Right lobe of liver (tissue), 6 donors: ENCODE measurements at regions not wholly inside any gene's neighbourhood (a gene's known extent, or its start where the extent isn't known, plus 50 kb on each side); places are given as distances from the start of the nearest gene placed in this dataset.

Experiments used
- ATAC-seq, 4 donors: fragments of 200-7000 bp; cut with Tn5 transposase; one replicate each; pipeline ENCODE4 v1.9.1; 2020; ENCODE audit warnings: mild to moderate bottlenecking in 4 of 4, moderate library complexity in 4 of 4
- DNase-seq, 3 donors: peaks; one replicate each; pipeline ENCODE4 v3.0.0-alpha.2; 2020
- H3K27ac ChIP-seq, 3 donors: fragments of 200-600 bp; one replicate each; pipeline ENCODE4 v1.8.0; 2022
- H3K27me3 ChIP-seq, 2 donors: fragments of 200-600 bp; one replicate each; pipeline ENCODE4 v1.8.0; 2022
- H3K36me3 ChIP-seq, 4 donors: fragments of 200-600 bp; sonication (generic) in 1 of 4; one replicate each; pipeline versions ENCODE4 v1.5.1 to v1.8.0; 2017 to 2022; ENCODE audit warnings: control low read depth in 1 of 4
- H3K4me1 ChIP-seq, 4 donors: fragments of 200-600 bp; sonication (generic) in 1 of 4; one replicate each; pipeline versions ENCODE4 v1.5.1 to v1.8.0; 2017 to 2022; ENCODE audit warnings: control low read depth in 1 of 4
- H3K4me3 ChIP-seq, 3 donors: fragments of 200-600 bp; one replicate each; pipeline ENCODE4 v1.8.0; 2022
- H3K9me3 ChIP-seq, 4 donors: fragments of 200-600 bp; sonication (generic) in 1 of 4; one replicate each; pipeline versions ENCODE4 v1.5.1 to v1.8.0; 2017 to 2022; ENCODE audit warnings: control low read depth in 1 of 4
- CTCF ChIP-seq, 4 donors: fragments of 200-600 bp in 3 of 4; fragments of 450-650 bp in 1 of 4; IDR thresholded peaks; one replicate each; pipeline versions ENCODE4 v1.5.1 to v1.8.0; 2016 to 2022; ENCODE audit warnings: antibody characterized with exemption in 4 of 4, mild to moderate bottlenecking in 2 of 4
- POLR2A ChIP-seq: fragments of 450-650 bp; IDR thresholded peaks from one replicate; pipeline ENCODE4 v1.6.1; 2017; ENCODE audit warnings: antibody characterized with exemption, mild to moderate bottlenecking
- WGBS: methylation state at CpG from one replicate; pipeline ENCODE4 v1.1.6; 2018; ENCODE audit warnings: low coverage, low lambda C conversion rate; ENCODE audit not compliant: insufficient coverage; ENCODE audit errors: missing lambda C conversion rate; 5-methylcytosine and 5-hydroxymethylcytosine counted together
- intact Hi-C, 2 donors: fragments of 100-400 bp; cut with DNase I; formaldehyde crosslinking; loops; one replicate each; pipeline versions ENCODE4 v1.11.2 to v1.14.1; 2022
- donor health status: DM: no; HTN: yes; CAD: no.
- donor health status: DM: no; HTN: no; CAD: no.
- donor health status: DM: no; HTN: no; CAD: no.
- donor health status: DM: no; HTN: yes; CAD: no.
- donor health status: DM: no; HTN: yes; CAD: no.

DNA sequence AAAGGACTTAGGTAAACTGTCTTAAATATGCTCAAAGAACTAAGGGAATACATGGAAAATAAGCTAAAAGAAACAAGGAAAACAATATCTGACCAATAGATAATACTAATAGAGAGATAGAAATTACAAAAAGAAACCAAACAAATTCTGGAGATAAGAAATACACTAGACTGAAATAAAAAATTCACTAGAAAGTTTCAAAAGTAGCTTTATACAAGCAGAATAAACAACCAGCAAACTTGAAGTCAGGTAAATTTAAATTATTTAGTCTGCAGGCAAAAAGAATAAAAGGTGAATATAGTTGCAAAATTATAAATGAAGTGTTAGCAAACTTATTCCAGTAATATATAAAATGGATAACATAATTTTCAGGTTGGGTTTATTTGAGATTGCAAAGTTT lies 760.9 kb upstream of the INTU start:
- no peak for DNase-seq
- Histone ChIP-seq H3K27me3 (no peaks in the 10 kb centered on the region), H3K4me3 (no peak overlapping the region), H3K27ac (no peak overlapping the region), H3K4me1 (no peaks in the 10 kb centered on the region), H3K9me3 (no peaks in the 10 kb centered on the region), H3K36me3 (no peaks in the 10 kb centered on the region)
- TF ChIP-seq POLR2A = no peak
- intact Hi-C loops = no loop called here
- no peak for ATAC-seq

GRCh38 chr4:126874533-126874932 lies 758.2 kb upstream of the INTU start:
- TF ChIP-seq CTCF (IDR thresholded peaks at IDR 0.05) = no peak
- TF ChIP-seq POLR2A = no peak
- no CpG with 5 or more reads among the region's 19 CpGs for WGBS
- peak in 1 of 3 donors; percentile 42 for DNase-seq
- H3K27ac ChIP-seq = no peak overlapping the region
- no peaks in the 10 kb centered on the region for H3K4me1 ChIP-seq
- no peak for ATAC-seq
- intact Hi-C loops = no loop called here
- no peaks in the 10 kb centered on the region for H3K9me3 ChIP-seq
- H3K27me3 ChIP-seq = no peaks in the 10 kb centered on the region
- H3K4me3 ChIP-seq = no peak overlapping the region
- H3K36me3 ChIP-seq = no peaks in the 10 kb centered on the region

- TF ChIP-seq POLR2A (no peak), CTCF (IDR thresholded peaks at IDR 0.05) (no peak)
- Histone ChIP-seq H3K9me3 (no peaks in the 10 kb centered on the region), H3K36me3 (no peaks in the 10 kb centered on the region), H3K4me3 (no peak overlapping the region), H3K4me1 (no peaks in the 10 kb centered on the region), H3K27ac (no peak overlapping the region), H3K27me3 (no peaks in the 10 kb centered on the region)
- intact Hi-C loops = no loop called here
- ATAC-seq = no peak
- DNase-seq = no peak
Measured at GRCh38 chr4:126888968-126889367, 743.8 kb upstream of the INTU start.

DNA sequence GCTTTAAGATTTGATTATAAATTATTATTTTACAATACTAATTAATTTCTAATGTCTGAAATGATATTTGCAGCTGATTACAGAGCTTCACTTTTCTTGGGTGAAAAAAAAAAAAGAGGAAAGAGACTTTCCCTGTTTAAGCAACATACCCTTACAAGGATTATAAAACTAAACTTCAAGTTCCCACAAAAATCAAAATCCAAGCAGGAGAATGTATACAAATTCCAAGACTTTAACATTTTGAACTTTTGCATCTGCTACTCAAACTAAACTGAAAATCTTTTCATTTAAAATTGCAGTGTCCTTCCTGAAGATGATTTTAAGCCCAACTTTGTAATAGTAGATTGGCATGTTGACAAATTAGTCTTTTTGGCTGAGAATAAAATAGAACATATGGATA lies 742.4 kb upstream of the INTU start:
- intact Hi-C loops = no loop called here
- no peaks in the 10 kb centered on the region for H3K36me3 ChIP-seq
- no peak for ATAC-seq

GRCh38 chr4:126890994-126891393 lies 741.8 kb upstream of the INTU start:
- H3K27me3 ChIP-seq = no peaks in the 10 kb centered on the region
- 16% methylated on average over 3 of the region's 3 CpGs for WGBS
- H3K4me3 ChIP-seq = no peak overlapping the region
- intact Hi-C loops = no loop called here
- H3K9me3 ChIP-seq = no peaks in the 10 kb centered on the region
- H3K27ac ChIP-seq = no peak overlapping the region
- no peak for TF ChIP-seq POLR2A
- no peak for TF ChIP-seq CTCF (IDR thresholded peaks at IDR 0.05)
- H3K36me3 ChIP-seq = no peaks in the 10 kb centered on the region
- no peaks in the 10 kb centered on the region for H3K4me1 ChIP-seq
- no peak for ATAC-seq
- DNase-seq = no peak

More for the DNA sequence above, 742.4 kb upstream of the INTU start:
- Histone ChIP-seq H3K9me3 (no peaks in the 10 kb centered on the region), H3K27me3 (no peaks in the 10 kb centered on the region), H3K27ac (no peak overlapping the region), H3K4me3 (no peak overlapping the region), H3K4me1 (no peaks in the 10 kb centered on the region)
- no peak for TF ChIP-seq CTCF (IDR thresholded peaks at IDR 0.05)
- TF ChIP-seq POLR2A = no peak
- DNase-seq = no peak
